GM19395 (cell line): ENCODE measurements at regions not wholly inside any gene's neighbourhood (a gene's known extent, or its start where the extent isn't known, plus 50 kb on each side); places are given as distances from the start of the nearest gene placed in this dataset.

Experiments used
- ATAC-seq: cut with Tn5 transposase; IDR thresholded peaks from one replicate; pipeline ENCODE4 v1.9.1; 2021; ENCODE audit warnings: mild to moderate bottlenecking, moderate library complexity; ENCODE audit not compliant: unreplicated experiment

DNA sequence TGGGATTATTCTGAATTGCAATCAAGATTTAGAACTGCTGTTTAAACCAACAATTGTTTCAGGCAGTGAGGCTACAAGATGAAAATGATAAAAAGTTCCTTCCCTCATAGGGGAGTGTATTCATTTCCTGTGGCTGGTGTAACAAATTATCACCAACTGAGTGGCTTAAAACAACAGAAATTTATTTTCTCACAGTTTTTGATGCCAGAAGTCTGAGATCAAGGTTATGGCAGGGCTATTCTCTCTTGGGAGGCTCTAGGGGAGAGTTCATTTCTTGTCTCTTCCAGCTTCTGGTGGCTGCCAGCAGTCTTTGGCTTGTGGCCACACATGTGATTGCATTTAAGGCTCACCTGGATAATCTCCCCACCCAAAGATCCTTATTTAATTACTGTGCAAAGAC is 290.5 kb upstream of the ZSWIM2 start:
- ATAC-seq, result no peak

- no peak for ATAC-seq
These were observed 289.3 kb upstream of the ZSWIM2 start for GRCh38 chr2:187138265-187138664.

DNA sequence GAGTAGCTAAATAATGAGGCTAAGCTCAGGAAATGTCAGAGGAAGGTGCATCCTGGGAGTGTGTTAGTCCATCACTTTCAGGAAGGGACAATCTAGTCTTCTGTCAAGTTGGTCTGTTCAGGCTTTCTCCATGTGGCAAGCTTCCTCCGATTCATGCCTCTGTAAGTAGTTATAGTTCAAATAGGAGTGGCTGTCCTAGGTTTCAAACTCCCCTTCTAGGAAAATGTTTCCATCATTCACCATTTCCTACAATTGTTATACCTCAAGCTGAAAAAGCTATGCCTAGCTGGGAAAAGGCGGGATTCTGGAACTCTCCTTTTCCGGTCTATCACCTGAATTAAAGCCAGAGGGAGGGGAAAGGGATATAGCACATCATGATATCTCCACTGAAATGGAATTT is 287.7 kb upstream of the ZSWIM2 start:
- no peak for ATAC-seq

- no peak for ATAC-seq
These were observed 285.3 kb upstream of the ZSWIM2 start for GRCh38 chr2:187134306-187134705.

GRCh38 chr2:187129868-187130267 is 280.9 kb upstream of the ZSWIM2 start:
- no peak for ATAC-seq

- ATAC-seq, result no peak
These were observed 280.3 kb upstream of the ZSWIM2 start for GRCh38 chr2:187129306-187129705.

DNA sequence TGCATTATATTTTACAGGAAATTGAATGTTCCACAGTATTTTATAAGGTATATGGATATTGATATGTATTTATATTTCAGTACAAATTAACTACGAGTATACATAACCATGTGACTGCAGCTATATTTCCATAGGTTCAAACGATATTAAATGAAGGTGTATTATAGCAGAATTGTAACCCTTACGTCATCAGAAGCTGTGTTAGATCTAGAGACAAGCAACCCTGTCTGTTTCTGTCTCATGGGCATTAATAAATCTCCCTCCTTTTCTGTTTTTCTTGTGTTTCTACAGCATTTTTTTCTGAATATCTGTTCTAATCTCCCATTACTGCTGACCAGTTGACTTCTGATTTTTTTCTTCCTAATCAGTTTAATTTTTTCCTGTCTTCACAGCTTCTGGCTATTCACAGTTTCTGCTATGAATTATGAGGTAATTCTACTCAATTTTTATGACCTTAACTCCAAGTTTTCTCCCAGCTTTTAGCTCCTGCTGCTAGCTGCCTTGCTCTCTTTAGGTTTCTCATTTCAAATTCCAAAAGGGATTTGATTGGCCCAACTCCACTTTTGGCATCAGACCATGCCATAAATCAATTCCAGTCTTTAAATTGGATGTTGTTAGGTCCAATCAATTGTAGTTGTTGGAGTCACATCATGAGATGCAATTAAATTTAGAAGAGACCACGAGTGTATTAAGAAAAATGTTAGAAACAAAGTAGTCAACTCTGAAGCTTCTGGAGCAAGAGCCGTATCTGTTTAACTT is 277.5 kb upstream of the ZSWIM2 start:
- no peak for ATAC-seq

GRCh38 chr2:187125318-187125717 is 276.3 kb upstream of the ZSWIM2 start:
- ATAC-seq, result no peak

GRCh38 chr2:187124529-187124928 is 275.6 kb upstream of the ZSWIM2 start:
- no peak for ATAC-seq

GRCh38 chr2:187118331-187119099 is 269.5 kb upstream of the ZSWIM2 start:
- no peak for ATAC-seq

GRCh38 chr2:187117483-187117882 is 268.5 kb upstream of the ZSWIM2 start:
- no peak for ATAC-seq

DNA sequence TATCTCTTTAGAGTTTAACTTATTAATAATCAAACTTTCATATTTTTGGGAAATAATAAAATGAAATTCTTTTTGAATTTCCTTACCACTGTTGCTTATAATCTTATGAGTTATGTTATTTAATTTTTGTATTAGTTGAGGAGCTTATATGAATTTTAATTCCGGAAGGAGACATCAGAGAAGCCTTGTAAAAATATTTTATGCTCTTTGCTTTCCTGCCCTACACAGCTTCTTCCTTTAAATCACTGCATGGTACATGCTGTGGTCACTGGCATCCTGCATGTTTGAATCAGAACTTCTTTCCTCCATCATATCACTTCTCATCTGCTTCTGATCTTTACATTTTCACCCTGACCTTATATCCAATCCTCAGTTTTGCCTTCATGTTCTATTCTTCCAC is 266.7 kb upstream of the ZSWIM2 start:
- ATAC-seq, result no peak

DNA sequence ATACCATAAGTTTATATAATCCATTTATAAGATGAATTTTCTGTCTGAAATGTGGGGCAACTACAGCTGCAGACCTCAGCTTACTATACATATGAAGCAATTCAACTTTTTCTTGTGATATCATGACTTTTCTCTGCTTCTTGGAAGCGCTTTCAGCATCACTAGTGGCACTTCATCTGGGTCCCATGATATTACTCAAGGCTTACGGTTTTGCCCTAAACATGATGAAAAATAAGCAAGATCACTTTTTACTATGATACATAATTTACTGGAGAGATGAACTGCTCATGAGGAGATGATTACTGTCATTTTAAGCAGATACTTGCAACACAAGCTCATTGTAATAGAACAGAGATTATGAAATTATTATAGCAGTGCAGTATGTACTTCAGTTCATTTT is 258.0 kb upstream of the ZSWIM2 start:
- no peak for ATAC-seq

DNA sequence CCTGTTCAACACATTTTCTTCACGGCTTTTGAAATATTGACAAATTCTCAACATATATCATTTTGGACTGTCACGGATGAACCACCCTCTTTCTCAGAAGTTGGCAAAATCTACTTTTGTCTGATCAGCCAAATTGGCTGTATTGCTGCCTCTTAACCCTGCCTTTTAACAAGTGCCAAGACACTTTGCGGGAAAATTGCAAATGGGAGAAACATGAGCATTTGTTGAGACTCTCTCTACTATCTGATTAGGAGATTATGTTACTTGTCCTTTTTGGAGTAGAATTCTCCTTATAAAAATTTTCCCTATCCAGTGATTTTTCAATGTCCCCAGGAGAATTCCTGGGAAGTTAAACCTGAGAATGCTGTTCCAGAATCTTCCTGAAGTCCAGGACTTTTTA is 256.2 kb upstream of the ZSWIM2 start:
- ATAC-seq, result no peak

GRCh38 chr2:187102381-187102780 is 253.4 kb upstream of the ZSWIM2 start:
- no peak for ATAC-seq

DNA sequence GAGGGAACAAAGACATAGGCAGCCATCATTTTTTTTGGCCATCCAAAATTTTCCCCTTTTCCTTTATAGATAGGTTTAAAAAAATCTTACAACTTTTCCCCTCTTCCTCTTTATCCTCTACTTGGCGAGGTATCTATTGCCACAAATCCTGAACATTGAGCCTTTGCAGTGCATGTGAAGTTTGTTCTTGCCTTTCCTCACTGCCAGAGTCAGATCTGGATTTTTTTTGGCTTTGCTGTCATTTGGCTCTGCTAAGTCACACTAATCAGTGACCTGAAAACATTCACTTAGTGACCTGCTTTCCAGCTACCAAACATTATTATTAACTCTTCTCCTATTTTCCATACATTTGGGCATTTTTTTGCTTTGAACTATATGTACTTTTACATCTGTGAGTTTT is 249.2 kb upstream of the ZSWIM2 start:
- no peak for ATAC-seq

DNA sequence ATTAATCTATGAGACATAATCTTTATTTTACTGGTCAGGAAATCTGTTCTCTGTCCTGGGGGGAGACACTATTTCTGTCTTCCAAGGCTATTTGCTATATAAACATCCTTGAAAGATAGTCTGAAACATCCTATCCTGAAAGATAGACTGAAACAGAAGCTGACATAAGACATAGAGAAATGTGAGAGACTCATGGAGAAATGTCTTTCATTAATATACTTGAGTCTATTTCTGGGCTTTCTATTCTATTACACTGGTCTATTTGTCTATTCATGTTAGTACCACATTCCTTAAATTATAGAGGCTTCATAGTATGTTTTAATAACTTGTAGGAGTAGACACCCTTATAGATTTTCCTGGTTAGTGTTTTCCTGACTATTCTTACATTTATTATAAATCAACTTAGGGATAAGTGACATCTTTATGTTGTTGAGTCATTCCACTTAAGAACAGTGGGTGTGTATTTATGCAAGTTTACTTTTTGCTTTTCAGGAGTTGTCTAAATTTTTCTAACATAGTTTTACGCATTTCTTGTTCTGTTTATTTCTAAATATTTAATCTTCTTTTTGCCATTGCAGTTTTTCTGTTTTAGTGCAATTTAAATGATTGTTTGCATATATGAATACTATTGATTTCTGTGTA is 244.9 kb upstream of the ZSWIM2 start:
- no peak for ATAC-seq

- no peak for ATAC-seq
These were observed 242.7 kb upstream of the ZSWIM2 start for GRCh38 chr2:187091664-187092063.

GRCh38 chr2:187084524-187084923 is 235.6 kb upstream of the ZSWIM2 start:
- ATAC-seq, result no peak

DNA sequence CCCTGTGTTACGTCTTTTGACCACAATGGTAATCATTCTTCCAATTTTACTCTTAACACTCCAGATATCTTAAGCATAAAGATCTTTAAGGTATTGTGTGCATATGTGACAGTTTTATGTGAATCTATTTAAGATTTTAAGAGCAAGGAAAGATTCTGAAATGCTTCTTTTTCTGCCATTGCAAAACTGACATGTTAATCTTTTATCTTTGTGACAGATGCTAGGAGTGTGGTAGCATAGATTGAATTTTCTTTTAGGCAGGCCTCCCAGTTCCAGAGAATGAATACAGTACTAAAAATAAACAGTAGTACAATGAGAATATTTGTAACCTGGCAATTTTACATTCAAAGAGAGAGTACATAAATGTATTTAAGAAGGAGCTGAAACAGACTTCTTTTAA is 232.5 kb upstream of the ZSWIM2 start:
- no peak for ATAC-seq

- no peak for ATAC-seq
These were observed 230.9 kb upstream of the ZSWIM2 start for GRCh38 chr2:187079901-187080300.

DNA sequence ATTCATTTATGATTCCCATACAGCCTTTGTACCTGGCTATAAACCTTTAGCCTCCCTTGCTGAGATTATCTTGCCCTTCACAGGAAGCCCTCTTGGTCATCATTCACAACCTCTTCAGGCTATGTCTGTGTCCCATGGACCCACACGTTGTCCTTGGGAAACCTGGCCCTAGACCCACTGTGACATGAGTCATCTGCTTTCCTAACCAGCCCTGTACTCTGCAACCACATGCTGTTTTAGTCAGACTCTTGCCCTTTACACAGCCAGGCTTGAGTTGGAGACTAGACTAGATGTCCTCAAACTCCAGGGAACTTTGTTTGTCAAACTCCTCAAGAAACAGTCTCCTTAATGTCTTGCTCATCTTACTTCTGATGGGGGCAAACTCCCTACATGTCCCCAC is 229.3 kb upstream of the ZSWIM2 start:
- no peak for ATAC-seq
